ENCODE measurements at regions not wholly inside any gene's neighbourhood (a gene's known extent, or its start where the extent isn't known, plus 50 kb on each side); places are given as distances from the start of the nearest gene placed in this dataset.

- TF ChIP-seq POLR2A (IDR thresholded peaks at IDR 0.05; ENCODE audit: low read depth, low read length) = no peak
- TF ChIP-seq TAF1 (IDR thresholded peaks at IDR 0.05; ENCODE audit: low read depth, low read length) = no peak
Observed at GRCh38 chr6:71498638-71499037, 210.0 kb downstream of the OGFRL1 start.
